ENCODE measurements at regions not wholly inside any gene's neighbourhood (a gene's known extent, or its start where the extent isn't known, plus 50 kb on each side); places are given as distances from the start of the nearest gene placed in this dataset.

DNA sequence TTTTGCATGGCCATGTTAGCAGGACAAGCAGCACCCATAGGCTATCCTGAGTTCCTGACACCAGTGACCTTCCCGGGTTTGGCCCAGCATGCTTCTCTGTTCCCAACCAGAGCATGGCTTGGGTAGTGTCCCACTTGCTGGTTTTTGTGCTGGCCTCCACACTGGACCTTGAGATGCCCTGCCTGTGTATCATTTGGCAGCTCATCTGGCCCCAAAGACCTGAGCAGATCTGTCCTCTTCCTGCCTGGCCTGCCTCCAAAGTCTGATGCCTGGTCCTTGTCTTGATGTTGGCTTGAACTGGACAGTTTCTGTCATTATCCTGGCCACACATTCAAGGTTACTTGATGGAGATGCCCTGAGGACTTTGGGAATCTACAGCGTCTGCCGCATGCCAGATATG is 590.7 kb upstream of the KLF4 start:
- no peak for TF ChIP-seq EZH2phosphoT487 (IDR thresholded peaks at IDR 0.05; ENCODE audit: borderline replicate concordance)
- no peak for TF ChIP-seq CTCF (conservative IDR thresholded peaks at IDR 0.05; ENCODE audit: low read length)
- no peaks in the 10 kb centered on the region for H3K4me1 ChIP-seq (ENCODE audit: insufficient read depth, low read length, poor library complexity, severe bottlenecking)

GRCh38 chr9:108078811-108079210 is 589.2 kb upstream of the KLF4 start:
- Histone ChIP-seq H3K9me3 (ENCODE audit: insufficient read depth, low read depth, low read length) (peaks cover 4% of the 10 kb centered on the region; the same call in 1 of the 2 replicates), H3K4me1 (ENCODE audit: insufficient read depth, low read length, poor library complexity, severe bottlenecking) (no peaks in the 10 kb centered on the region), H3K9me2 (replicated peaks; ENCODE audit: low read depth, low read length) (no peaks in the 10 kb centered on the region), H3K4me3 (ENCODE audit: low read length, poor library complexity, severe bottlenecking) (no peak overlapping the region), H3K9ac (ENCODE audit: low read depth, low read length, poor library complexity, severe bottlenecking) (no peak overlapping the region), H4K20me1 (ENCODE audit: insufficient read depth, low read length, poor library complexity, severe bottlenecking) (no peaks in the 10 kb centered on the region), H3K27me3 (ENCODE audit: insufficient read depth, low read length, poor library complexity, severe bottlenecking) (no peaks in the 10 kb centered on the region), H3K79me2 (ENCODE audit: insufficient read depth, low read length) (no peaks in the 10 kb centered on the region), H3K4me2 (ENCODE audit: low read depth, low read length, poor library complexity, severe bottlenecking) (no peak overlapping the region), H2AFZ (ENCODE audit: low read length) (no peak overlapping the region), H3K36me3 (ENCODE audit: insufficient read depth, low read length) (no peaks in the 10 kb centered on the region), H3F3A (ENCODE audit: low read depth) (no peaks in the 10 kb centered on the region)
- TF ChIP-seq CTCF (conservative IDR thresholded peaks at IDR 0.05; ENCODE audit: low read length) (no peak), EZH2phosphoT487 (IDR thresholded peaks at IDR 0.05; ENCODE audit: borderline replicate concordance) (no peak)

More for the DNA sequence above, 590.7 kb upstream of the KLF4 start:
- H3K36me3 ChIP-seq (ENCODE audit: insufficient read depth, low read length), result no peaks in the 10 kb centered on the region
- H3K79me2 ChIP-seq (ENCODE audit: insufficient read depth, low read length), result no peaks in the 10 kb centered on the region
- no peak overlapping the region for H2AFZ ChIP-seq (ENCODE audit: low read length)
- no peaks in the 10 kb centered on the region for H3K27me3 ChIP-seq (ENCODE audit: insufficient read depth, low read length, poor library complexity, severe bottlenecking)
- no peaks in the 10 kb centered on the region for H3K9me2 ChIP-seq (replicated peaks; ENCODE audit: low read depth, low read length)
- no peak overlapping the region for H3K4me3 ChIP-seq (ENCODE audit: low read length, poor library complexity, severe bottlenecking)
- no peak overlapping the region for H3K4me2 ChIP-seq (ENCODE audit: low read depth, low read length, poor library complexity, severe bottlenecking)
- no peaks in the 10 kb centered on the region for H4K20me1 ChIP-seq (ENCODE audit: insufficient read depth, low read length, poor library complexity, severe bottlenecking)
- no peaks in the 10 kb centered on the region for H3F3A ChIP-seq (ENCODE audit: low read depth)
- peaks cover 8% of the 10 kb centered on the region; the same call in 1 of the 2 replicates for H3K9me3 ChIP-seq (ENCODE audit: insufficient read depth, low read depth, low read length)
- H3K9ac ChIP-seq (ENCODE audit: low read depth, low read length, poor library complexity, severe bottlenecking), result no peak overlapping the region

- H3K36me3 ChIP-seq (ENCODE audit: insufficient read depth, low read length), result no peaks in the 10 kb centered on the region
- no peaks in the 10 kb centered on the region for H4K20me1 ChIP-seq (ENCODE audit: insufficient read depth, low read length, poor library complexity, severe bottlenecking)
- no peak overlapping the region for H3K4me2 ChIP-seq (ENCODE audit: low read depth, low read length, poor library complexity, severe bottlenecking)
- peaks cover 4% of the 10 kb centered on the region; the same call in 1 of the 2 replicates for H3K9me3 ChIP-seq (ENCODE audit: insufficient read depth, low read depth, low read length)
- no peaks in the 10 kb centered on the region for H3K27me3 ChIP-seq (ENCODE audit: insufficient read depth, low read length, poor library complexity, severe bottlenecking)
- H2AFZ ChIP-seq (ENCODE audit: low read length), result no peak overlapping the region
- H3K9me2 ChIP-seq (replicated peaks; ENCODE audit: low read depth, low read length), result no peaks in the 10 kb centered on the region
- H3K9ac ChIP-seq (ENCODE audit: low read depth, low read length, poor library complexity, severe bottlenecking), result no peak overlapping the region
- H3K4me1 ChIP-seq (ENCODE audit: insufficient read depth, low read length, poor library complexity, severe bottlenecking), result no peaks in the 10 kb centered on the region
- H3K4me3 ChIP-seq (ENCODE audit: low read length, poor library complexity, severe bottlenecking), result no peak overlapping the region
- no peaks in the 10 kb centered on the region for H3K79me2 ChIP-seq (ENCODE audit: insufficient read depth, low read length)
- TF ChIP-seq EZH2phosphoT487 (IDR thresholded peaks at IDR 0.05; ENCODE audit: borderline replicate concordance) (no peak), CTCF (conservative IDR thresholded peaks at IDR 0.05; ENCODE audit: low read length) (no peak)
- no peaks in the 10 kb centered on the region for H3F3A ChIP-seq (ENCODE audit: low read depth)
These were observed 588.8 kb upstream of the KLF4 start for GRCh38 chr9:108078375-108078774.

Data from Loucy (cell line).